ENCODE measurements at regions not wholly inside any gene's neighbourhood (a gene's known extent, or its start where the extent isn't known, plus 50 kb on each side); places are given as distances from the start of the nearest gene placed in this dataset.

DNA sequence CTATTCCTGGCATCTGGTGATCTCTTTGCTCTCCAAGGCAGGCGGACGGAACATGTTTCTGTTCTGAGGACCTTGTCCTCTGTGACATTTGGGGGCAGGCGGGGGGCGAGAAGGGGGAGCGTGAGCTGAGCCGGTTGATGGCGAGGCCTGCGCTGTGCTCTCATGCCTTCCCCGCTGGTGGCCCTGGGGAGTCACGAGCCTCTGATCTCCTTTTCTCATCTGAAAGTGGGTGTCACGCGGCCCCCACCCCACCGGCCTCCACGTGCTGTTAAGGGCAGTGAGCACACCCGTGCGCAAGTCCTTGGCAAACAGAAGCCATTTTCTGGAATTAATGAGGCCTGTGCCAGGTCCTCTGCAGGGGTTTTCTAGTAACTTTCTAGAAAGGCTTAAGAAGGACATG is 102.8 kb upstream of the ACTRT2 start:
- no peak for DNase-seq
- Histone ChIP-seq H3K9me3 (no peaks in the 10 kb centered on the region), H3K27me3 (no peaks in the 10 kb centered on the region), H3K4me1 (no peaks in the 10 kb centered on the region), H3K27ac (no peak overlapping the region), H3K36me3 (ENCODE audit: low read depth, missing control alignments) (no peaks in the 10 kb centered on the region), H3K4me3 (no peak overlapping the region)
- 85 to 95% methylated on average over 9 to 16 of the region's 16 CpGs for WGBS, 2 donors
- TF ChIP-seq, protein P1, sequence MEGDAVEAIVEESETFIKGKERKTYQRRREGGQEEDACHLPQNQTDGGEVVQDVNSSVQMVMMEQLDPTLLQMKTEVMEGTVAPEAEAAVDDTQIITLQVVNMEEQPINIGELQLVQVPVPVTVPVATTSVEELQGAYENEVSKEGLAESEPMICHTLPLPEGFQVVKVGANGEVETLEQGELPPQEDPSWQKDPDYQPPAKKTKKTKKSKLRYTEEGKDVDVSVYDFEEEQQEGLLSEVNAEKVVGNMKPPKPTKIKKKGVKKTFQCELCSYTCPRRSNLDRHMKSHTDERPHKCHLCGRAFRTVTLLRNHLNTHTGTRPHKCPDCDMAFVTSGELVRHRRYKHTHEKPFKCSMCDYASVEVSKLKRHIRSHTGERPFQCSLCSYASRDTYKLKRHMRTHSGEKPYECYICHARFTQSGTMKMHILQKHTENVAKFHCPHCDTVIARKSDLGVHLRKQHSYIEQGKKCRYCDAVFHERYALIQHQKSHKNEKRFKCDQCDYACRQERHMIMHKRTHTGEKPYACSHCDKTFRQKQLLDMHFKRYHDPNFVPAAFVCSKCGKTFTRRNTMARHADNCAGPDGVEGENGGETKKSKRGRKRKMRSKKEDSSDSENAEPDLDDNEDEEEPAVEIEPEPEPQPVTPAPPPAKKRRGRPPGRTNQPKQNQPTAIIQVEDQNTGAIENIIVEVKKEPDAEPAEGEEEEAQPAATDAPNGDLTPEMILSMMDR (IDR thresholded peaks at IDR 0.05): no peak
- TF ChIP-seq POLR2A (IDR thresholded peaks at IDR 0.05): no peak
- intact Hi-C loops (cut with DNase I; ENCODE audit: low total_unique reads): no loop called here

GRCh38 chr1:2919841-2920240 is 101.4 kb upstream of the ACTRT2 start:
- 86 to 94% methylated on average over 15 to 17 of the region's 17 CpGs for WGBS, 2 donors
- TF ChIP-seq POLR2A (IDR thresholded peaks at IDR 0.05): no peak
- TF ChIP-seq, protein P1 (IDR thresholded peaks at IDR 0.05): no peak
- no peaks in the 10 kb centered on the region for H3K27me3 ChIP-seq
- H3K27ac ChIP-seq: no peak overlapping the region
- intact Hi-C loops (cut with DNase I; ENCODE audit: low total_unique reads): no loop called here
- DNase-seq: no peak
- no peaks in the 10 kb centered on the region for H3K36me3 ChIP-seq (ENCODE audit: low read depth, missing control alignments)
- H3K9me3 ChIP-seq: no peaks in the 10 kb centered on the region
- H3K4me1 ChIP-seq: no peaks in the 10 kb centered on the region
- H3K4me3 ChIP-seq: no peak overlapping the region

DNA sequence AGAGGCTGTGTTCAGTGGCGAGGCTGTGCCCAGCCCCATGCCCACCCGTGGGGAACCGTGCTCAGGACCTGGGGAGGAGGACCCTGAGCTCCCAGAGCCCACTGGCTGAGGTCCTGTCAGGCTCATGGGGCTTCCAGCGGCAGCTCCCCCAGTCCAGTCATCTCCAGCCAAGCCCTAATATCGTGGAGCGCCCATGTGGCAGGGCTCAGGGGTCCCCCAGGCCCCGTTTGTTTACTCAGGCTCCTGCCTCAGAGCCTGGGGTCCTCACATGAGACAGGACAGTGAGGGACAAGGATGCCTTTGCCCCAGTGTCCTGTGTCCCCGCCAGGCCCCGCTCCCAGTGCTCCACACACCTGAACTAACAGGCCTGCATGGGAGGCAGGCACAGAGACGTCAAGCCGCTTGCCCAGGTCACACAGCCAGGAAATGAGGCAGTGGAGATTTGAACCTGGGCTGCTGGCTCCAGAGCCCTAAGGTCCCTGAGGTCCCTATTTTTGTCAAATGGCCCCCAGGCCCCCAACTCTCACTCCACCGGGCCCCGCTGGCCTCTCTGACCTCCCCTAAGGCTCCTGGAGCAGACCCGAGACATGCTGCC is 100.7 kb upstream of the ACTRT2 start:
- DNase-seq: no peak
- Histone ChIP-seq H3K27ac (no peak overlapping the region), H3K9me3 (no peaks in the 10 kb centered on the region), H3K36me3 (ENCODE audit: low read depth, missing control alignments) (no peaks in the 10 kb centered on the region), H3K27me3 (no peaks in the 10 kb centered on the region), H3K4me3 (no peak overlapping the region), H3K4me1 (no peaks in the 10 kb centered on the region)
- intact Hi-C loops (cut with DNase I; ENCODE audit: low total_unique reads): no loop called here
- 86% methylated on average over 14 of the region's 14 CpGs; no CpG with 5 or more reads in 1 of the 2 donors for WGBS, 2 donors
- TF ChIP-seq POLR2A (IDR thresholded peaks at IDR 0.05): no peak
- TF ChIP-seq, protein P1 (IDR thresholded peaks at IDR 0.05): no peak

DNA sequence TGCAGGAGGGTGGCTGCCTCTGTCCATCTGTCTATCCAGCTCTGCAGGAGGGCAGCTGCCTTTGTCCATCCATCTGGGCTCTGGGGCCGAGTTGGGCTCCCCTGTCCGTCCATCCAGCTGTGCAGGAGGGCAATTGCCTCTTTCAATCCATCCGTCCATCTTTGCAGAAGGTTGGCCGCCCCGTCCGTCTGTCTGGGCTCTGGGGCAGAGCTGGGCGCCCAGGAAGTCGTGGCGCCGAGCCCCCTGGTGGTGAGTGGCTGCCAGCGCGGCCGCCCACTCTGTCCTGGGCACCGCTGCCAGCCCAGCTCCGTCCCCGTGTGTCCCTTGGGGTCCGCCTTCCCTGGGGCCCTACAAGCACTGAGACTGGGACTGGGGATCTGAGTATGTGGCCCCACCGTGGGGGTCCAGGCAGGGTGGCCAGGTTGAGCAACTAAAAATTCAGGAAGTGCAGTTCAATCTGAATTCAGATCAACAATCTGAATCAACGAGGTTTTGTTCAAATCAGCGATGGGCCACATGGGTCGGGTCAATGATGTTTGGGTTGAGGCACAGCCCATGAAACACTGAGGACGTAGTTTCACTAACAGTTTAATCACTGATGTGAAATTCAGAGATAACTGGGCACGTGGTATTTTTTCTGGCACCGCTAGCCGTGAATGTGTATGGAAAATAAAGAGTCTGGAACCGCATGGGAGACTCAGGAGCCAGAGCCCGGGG is 99.1 kb upstream of the ACTRT2 start:
- H3K27me3 ChIP-seq: no peaks in the 10 kb centered on the region
- H3K9me3 ChIP-seq: no peaks in the 10 kb centered on the region
- no peak overlapping the region for H3K4me3 ChIP-seq
- H3K27ac ChIP-seq: no peak overlapping the region
- intact Hi-C loops (cut with DNase I; ENCODE audit: low total_unique reads): no loop called here
- no peak for TF ChIP-seq POLR2A (IDR thresholded peaks at IDR 0.05)
- TF ChIP-seq, protein P1 (IDR thresholded peaks at IDR 0.05): peak; percentile 43 to 72 (median 60)
- no peak for DNase-seq
- no peaks in the 10 kb centered on the region for H3K36me3 ChIP-seq (ENCODE audit: low read depth, missing control alignments)
- 68 to 70% methylated on average over 11 to 27 of the region's 27 CpGs for WGBS, 2 donors
- no peaks in the 10 kb centered on the region for H3K4me1 ChIP-seq

GRCh38 chr1:2923351-2923750 is 97.9 kb upstream of the ACTRT2 start:
- no peak for DNase-seq
- Histone ChIP-seq H3K27me3 (no peaks in the 10 kb centered on the region), H3K9me3 (no peaks in the 10 kb centered on the region), H3K27ac (no peak overlapping the region), H3K4me3 (no peak overlapping the region), H3K36me3 (ENCODE audit: low read depth, missing control alignments) (no peaks in the 10 kb centered on the region), H3K4me1 (no peaks in the 10 kb centered on the region)
- 89 to 92% methylated on average over 13 to 21 of the region's 21 CpGs for WGBS, 2 donors
- TF ChIP-seq, protein P1 (IDR thresholded peaks at IDR 0.05): no peak
- no peak for TF ChIP-seq POLR2A (IDR thresholded peaks at IDR 0.05)
- intact Hi-C loops (cut with DNase I; ENCODE audit: low total_unique reads): no loop called here

Measured in testis (tissue), 2 donors.